ENCODE measurements at regions not wholly inside any gene's neighbourhood (a gene's known extent, or its start where the extent isn't known, plus 50 kb on each side); places are given as distances from the start of the nearest gene placed in this dataset.

DNA sequence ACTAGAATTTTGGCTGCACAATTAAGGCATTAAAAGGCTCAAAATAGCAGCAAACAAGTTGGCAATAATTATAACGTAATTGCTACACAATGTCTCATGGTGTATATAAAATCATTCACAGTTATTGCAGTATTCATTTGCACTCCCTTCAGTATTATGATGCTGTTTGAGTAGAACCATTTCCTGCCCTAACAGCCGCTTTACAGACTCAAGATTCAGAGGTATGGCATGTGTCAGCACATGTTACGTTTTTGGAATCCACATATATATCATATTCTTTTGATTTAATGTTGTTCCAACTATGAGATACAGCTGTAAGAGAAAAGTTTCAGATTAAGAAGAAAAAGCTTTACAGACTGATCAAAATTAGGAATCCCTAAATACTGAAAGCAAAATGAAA, 56.3 kb upstream of the NCKAP5 start:
- no TSS peak for BruUV-seq (replicated peaks)
- CTCF ChIA-PET = no interaction called here
- FAIRE-seq = no peak
- POLR2A ChIA-PET = no interaction called here
- TF ChIP-seq, protein P1, sequence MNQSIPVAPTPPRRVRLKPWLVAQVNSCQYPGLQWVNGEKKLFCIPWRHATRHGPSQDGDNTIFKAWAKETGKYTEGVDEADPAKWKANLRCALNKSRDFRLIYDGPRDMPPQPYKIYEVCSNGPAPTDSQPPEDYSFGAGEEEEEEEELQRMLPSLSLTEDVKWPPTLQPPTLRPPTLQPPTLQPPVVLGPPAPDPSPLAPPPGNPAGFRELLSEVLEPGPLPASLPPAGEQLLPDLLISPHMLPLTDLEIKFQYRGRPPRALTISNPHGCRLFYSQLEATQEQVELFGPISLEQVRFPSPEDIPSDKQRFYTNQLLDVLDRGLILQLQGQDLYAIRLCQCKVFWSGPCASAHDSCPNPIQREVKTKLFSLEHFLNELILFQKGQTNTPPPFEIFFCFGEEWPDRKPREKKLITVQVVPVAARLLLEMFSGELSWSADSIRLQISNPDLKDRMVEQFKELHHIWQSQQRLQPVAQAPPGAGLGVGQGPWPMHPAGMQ (IDR thresholded peaks at IDR 0.05; ENCODE audit: borderline replicate concordance) = no peak
- TF ChIP-seq, protein P2, sequence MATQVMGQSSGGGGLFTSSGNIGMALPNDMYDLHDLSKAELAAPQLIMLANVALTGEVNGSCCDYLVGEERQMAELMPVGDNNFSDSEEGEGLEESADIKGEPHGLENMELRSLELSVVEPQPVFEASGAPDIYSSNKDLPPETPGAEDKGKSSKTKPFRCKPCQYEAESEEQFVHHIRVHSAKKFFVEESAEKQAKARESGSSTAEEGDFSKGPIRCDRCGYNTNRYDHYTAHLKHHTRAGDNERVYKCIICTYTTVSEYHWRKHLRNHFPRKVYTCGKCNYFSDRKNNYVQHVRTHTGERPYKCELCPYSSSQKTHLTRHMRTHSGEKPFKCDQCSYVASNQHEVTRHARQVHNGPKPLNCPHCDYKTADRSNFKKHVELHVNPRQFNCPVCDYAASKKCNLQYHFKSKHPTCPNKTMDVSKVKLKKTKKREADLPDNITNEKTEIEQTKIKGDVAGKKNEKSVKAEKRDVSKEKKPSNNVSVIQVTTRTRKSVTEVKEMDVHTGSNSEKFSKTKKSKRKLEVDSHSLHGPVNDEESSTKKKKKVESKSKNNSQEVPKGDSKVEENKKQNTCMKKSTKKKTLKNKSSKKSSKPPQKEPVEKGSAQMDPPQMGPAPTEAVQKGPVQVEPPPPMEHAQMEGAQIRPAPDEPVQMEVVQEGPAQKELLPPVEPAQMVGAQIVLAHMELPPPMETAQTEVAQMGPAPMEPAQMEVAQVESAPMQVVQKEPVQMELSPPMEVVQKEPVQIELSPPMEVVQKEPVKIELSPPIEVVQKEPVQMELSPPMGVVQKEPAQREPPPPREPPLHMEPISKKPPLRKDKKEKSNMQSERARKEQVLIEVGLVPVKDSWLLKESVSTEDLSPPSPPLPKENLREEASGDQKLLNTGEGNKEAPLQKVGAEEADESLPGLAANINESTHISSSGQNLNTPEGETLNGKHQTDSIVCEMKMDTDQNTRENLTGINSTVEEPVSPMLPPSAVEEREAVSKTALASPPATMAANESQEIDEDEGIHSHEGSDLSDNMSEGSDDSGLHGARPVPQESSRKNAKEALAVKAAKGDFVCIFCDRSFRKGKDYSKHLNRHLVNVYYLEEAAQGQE (IDR thresholded peaks at IDR 0.05; ENCODE audit: low read depth, low read length) = no peak
- no peak for TF ChIP-seq EP300 (IDR thresholded peaks at IDR 0.05; ENCODE audit: borderline replicate concordance in 1 of 2, control insufficient read depth in 1 of 2, low read depth in 2 of 2, low read length in 2 of 2)
- no peak overlapping the region for H3K27ac ChIP-seq (ENCODE audit: control insufficient read depth, insufficient read depth)
- H4K20me1 ChIP-seq (ENCODE audit: control insufficient read depth, insufficient read depth) = no peaks in the 10 kb centered on the region
- no peaks in the 10 kb centered on the region for H3K27me3 ChIP-seq (replicated peaks in 1 of 2; ENCODE audit: control insufficient read depth in 2 of 2, insufficient read depth in 2 of 2, low read length in 1 of 2)
- RAD21 ChIA-PET (ENCODE audit: unreplicated experiment) = no interaction called here
- no peak for DNase-seq (ENCODE audit: low read depth, low spot score)
- H3K4me3 ChIP-seq = no peak overlapping the region
- no peak overlapping the region for H3K9ac ChIP-seq (ENCODE audit: control insufficient read depth, insufficient read depth, low read length)
- H3K79me2 ChIP-seq (ENCODE audit: control insufficient read depth, insufficient read depth, low read length) = no peaks in the 10 kb centered on the region
- no peaks in the 10 kb centered on the region for H3K36me3 ChIP-seq (ENCODE audit: control insufficient read depth in 2 of 2, insufficient read depth in 2 of 2, low read length in 1 of 2)
- ATAC-seq = no peak
- SMC1A ChIA-PET (ENCODE audit: uncharacterized antibody, unreplicated experiment) = no interaction called here
- H2AFZ ChIP-seq (ENCODE audit: control insufficient read depth, low read depth, low read length) = no peak overlapping the region
- no peak overlapping the region for H3K4me2 ChIP-seq (ENCODE audit: control insufficient read depth, insufficient read depth)
- no peaks in the 10 kb centered on the region for H3K4me1 ChIP-seq (ENCODE audit: control insufficient read depth, insufficient read depth, low read length)
- H3K9me3 ChIP-seq (replicated peaks; ENCODE audit: control insufficient read depth, insufficient read depth, low read length) = no peaks in the 10 kb centered on the region
- WGBS (ENCODE audit: insufficient coverage, insufficient replicate concordance, low lambda C conversion rate, missing lambda C conversion rate) = 16% methylated on average over 3 of the region's 3 CpGs
- intact Hi-C loops (cut with micrococcal nuclease; ENCODE audit: unreplicated experiment) (no loop called here), in situ Hi-C loops (cut with MboI) (no loop called here)

Measured in GM12878 (cell line).